NT2/D1 (cell line): ENCODE measurements at regions not wholly inside any gene's neighbourhood (a gene's known extent, or its start where the extent isn't known, plus 50 kb on each side); places are given as distances from the start of the nearest gene placed in this dataset.

Experiments
- SUZ12 ChIP-seq: IDR thresholded peaks from 2 replicates; pipeline ENCODE4 v1.6.1; 2011; ENCODE audit not compliant: insufficient read length, insufficient read depth; ENCODE audit errors: extremely low read depth
- YY1 ChIP-seq: IDR thresholded peaks from 2 replicates; pipeline ENCODE4 v1.6.1; 2011; ENCODE audit not compliant: insufficient read length, insufficient read depth
- ZNF274 ChIP-seq: IDR thresholded peaks from 2 replicates; pipeline ENCODE4 v1.6.1; 2011; ENCODE audit warnings: mild to moderate bottlenecking, low read depth, low read length

- TF ChIP-seq ZNF274 (no peak), YY1 (no peak), SUZ12 (no peak)
These were observed 386.2 kb downstream of the MEIS1 start for GRCh38 chr2:66821168-66821567.
